ENCODE measurements at regions not wholly inside any gene's neighbourhood (a gene's known extent, or its start where the extent isn't known, plus 50 kb on each side); places are given as distances from the start of the nearest gene placed in this dataset.
"Not testable (repeated sequence)": the region's sequence is repeated elsewhere in the genome, so short reads cannot be mapped to it uniquely, and the experiment has no call there.

DNA sequence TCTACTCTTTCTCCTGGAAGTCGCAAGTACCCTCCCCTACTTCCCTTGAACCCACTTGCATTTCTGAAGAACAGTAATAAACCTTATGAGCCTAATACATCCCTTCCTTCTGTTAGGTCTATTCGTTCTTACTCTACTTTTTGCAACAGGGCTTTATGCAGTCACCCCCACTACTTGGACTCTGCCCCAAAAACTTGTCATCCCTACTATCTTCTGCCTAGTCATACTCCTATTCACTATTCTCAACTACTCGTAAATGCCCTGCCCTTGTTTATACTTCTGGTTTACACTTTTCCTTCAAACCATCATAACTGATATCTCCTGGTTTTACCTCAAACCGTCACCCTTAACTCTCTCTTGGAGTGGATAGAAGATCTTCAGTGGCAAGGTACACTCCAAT is 55.2 kb upstream of the SLIT2 start:
- Histone ChIP-seq H3K4me1 (ENCODE audit: control insufficient read depth, insufficient read depth, low read length, poor library complexity, severe bottlenecking) (peaks cover 4% of the 10 kb centered on the region), H3K36me3 (ENCODE audit: control insufficient read depth, insufficient read depth, low read length) (no peaks in the 10 kb centered on the region), H3K4me3 (ENCODE audit: extremely low read depth, insufficient read depth, low read length, poor library complexity, severe bottlenecking) (no peak overlapping the region), H3K27ac (ENCODE audit: low read depth, low read length, severe bottlenecking) (no peak overlapping the region), H3K9me3 (ENCODE audit: control insufficient read depth, low read length) (no peaks in the 10 kb centered on the region)
- 73 to 84% methylated on average over 4 of the region's 4 CpGs for WGBS, 2 experiments (ENCODE audit: insufficient coverage in 2 of 2)

DNA sequence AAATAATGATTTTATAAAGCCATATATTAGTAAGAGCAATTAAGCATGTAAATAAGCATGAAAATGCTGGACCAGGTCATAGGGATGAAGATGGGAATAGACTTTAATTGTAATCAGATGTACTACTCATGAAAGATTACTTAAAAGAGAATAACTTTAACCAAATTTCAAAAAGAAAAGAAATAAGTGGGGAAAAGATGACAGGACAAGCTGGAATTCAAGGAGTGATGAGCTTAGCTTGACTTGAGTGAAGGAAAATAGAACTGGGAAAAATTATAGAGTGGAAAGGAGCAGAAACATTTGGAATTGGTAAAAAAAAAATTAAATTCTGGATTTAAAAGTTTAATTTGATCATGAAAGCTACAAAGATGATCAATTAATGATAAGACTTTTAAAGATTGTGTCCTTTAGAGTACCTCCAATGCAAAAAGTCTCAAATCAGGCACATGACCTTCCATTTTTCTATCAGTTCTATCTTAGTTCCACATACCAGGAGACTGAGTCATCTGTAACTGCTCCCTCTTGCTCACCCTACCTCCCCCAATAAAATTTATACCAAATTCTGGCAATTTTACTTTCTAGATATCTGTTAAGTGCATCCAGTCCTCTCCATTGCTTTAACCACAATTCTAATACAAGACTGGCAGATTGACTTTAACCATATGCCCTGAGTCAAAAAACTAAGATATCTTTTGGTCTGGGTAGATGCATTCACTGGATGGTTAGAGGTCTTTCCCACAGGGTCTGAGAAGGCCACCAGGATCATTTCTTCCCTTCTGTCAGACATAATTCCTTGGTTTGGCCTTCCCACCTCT is 56.4 kb upstream of the SLIT2 start:
- Histone ChIP-seq H3K27ac (ENCODE audit: low read depth, low read length, severe bottlenecking) (no peak overlapping the region), H3K4me1 (ENCODE audit: control insufficient read depth, insufficient read depth, low read length, poor library complexity, severe bottlenecking) (peaks cover 4% of the 10 kb centered on the region), H3K9me3 (ENCODE audit: control insufficient read depth, low read length) (no peaks in the 10 kb centered on the region), H3K4me3 (ENCODE audit: extremely low read depth, insufficient read depth, low read length, poor library complexity, severe bottlenecking) (no peak overlapping the region), H3K36me3 (ENCODE audit: control insufficient read depth, insufficient read depth, low read length) (no peaks in the 10 kb centered on the region)

DNA sequence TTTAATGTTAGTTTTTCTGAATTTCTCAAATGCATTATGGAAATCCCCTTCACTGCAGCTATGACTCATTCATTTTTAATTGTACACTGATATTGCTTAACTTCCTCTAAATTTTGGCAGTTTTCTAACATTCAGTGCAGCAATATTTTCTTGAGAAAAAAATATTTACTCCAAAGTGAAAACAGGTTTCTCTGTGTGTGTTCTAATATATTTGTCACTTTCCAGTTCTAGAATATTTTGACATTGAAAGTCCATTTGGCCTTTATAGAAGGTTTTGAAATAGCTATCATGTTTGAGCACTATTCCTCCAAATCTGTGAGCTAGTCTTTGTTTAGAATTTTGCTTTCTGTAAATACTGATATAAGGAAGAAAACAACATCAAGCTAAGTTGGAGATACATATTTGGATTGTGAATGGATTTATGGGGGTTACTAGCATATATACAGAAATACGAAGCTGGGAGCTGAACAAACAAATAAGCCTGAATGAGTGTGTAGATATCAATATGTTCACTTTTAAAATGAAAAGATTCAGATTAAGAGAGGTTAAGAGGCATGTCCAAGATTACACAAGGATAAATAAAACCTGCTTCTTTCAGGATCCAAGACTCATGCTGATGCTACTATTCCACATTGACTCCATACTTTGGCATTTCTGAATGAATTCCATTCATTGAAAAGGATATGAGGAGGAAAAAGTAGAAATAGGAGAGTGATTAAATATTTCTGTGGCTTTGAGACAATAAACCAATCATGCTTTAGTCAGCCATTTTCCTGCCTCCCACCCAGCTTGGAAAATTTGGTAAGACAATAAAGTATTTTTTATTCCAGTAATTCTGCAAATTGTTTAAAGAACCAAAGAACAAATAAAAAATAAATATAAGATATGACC is 57.3 kb upstream of the SLIT2 start:
- Histone ChIP-seq H3K27ac (ENCODE audit: low read depth, low read length, severe bottlenecking) (no peak overlapping the region), H3K4me3 (ENCODE audit: extremely low read depth, insufficient read depth, low read length, poor library complexity, severe bottlenecking) (no peak overlapping the region), H3K36me3 (ENCODE audit: control insufficient read depth, insufficient read depth, low read length) (no peaks in the 10 kb centered on the region), H3K4me1 (ENCODE audit: control insufficient read depth, insufficient read depth, low read length, poor library complexity, severe bottlenecking) (peaks cover 4% of the 10 kb centered on the region), H3K9me3 (ENCODE audit: control insufficient read depth, low read length) (no peaks in the 10 kb centered on the region)
- 89 to 100% methylated on average over 1 of the region's 1 CpG for WGBS, 2 experiments (ENCODE audit: insufficient coverage in 2 of 2)

DNA sequence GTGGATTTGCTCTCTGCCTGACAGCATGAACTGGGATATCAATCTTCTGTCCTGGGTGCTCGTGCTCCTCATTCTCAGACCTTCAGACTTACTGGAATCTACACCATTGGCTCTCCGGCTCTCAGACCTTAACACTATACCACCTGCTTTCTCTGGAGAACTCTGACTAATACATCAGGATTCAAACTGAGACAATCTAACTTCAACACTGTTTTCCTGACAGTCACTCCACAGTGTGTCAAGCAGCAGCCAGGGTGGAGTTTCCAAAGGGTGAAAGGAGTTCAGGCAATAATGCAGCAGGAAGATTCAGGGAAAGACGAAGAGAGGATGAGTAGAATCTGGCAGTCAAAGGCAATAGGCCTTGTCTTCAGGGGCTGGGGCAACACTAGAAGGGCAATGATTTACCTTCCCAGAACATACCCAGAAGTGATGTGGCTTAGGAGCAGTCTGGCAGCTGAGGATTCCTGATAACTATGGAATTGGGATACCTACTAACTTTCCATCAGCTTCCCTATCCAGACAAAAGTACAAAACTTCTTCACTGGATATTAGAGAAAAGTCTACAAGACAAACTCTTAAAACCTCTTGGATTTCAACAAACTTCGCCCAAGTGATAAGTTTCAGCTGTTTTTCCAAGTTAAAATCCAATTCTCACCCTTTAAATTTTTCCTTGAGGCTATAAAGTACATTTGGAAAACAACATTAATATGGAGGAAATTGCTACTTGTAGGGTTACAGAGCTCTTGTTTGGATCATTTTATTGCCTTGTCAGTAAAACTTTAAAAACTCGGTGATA is 58.4 kb upstream of the SLIT2 start:
- no peaks in the 10 kb centered on the region for H3K36me3 ChIP-seq (ENCODE audit: control insufficient read depth, insufficient read depth, low read length)
- peaks cover 4% of the 10 kb centered on the region for H3K4me1 ChIP-seq (ENCODE audit: control insufficient read depth, insufficient read depth, low read length, poor library complexity, severe bottlenecking)
- H3K9me3 ChIP-seq (ENCODE audit: control insufficient read depth, low read length), result no peaks in the 10 kb centered on the region
- no peak overlapping the region for H3K4me3 ChIP-seq (ENCODE audit: extremely low read depth, insufficient read depth, low read length, poor library complexity, severe bottlenecking)
- H3K27ac ChIP-seq (ENCODE audit: low read depth, low read length, severe bottlenecking), result no peak overlapping the region
- WGBS, 2 experiments (ENCODE audit: insufficient coverage in 2 of 2), result 81 to 100% methylated on average over 1 to 3 of the region's 5 CpGs

DNA sequence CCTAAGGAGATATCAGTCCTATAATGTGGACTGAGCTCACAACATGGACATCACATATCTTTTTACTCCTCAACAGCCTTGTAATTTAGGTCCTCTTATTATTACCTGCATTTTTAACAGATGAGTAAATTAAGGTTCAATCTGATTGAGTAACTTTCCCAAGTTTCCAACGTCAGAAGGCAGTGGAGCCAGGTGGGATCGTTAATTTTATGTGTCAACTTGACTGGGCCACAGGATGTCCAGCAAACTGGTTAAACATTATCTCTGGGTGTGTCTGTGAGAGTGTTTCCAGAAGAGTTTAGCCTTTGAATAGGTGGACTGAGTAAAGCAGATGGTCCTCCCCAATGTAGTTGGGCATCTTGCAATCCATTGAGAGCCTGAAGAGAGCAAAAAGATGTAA is 59.0 kb upstream of the SLIT2 start:
- Histone ChIP-seq H3K4me3 (ENCODE audit: extremely low read depth, insufficient read depth, low read length, poor library complexity, severe bottlenecking) (no peak overlapping the region), H3K9me3 (ENCODE audit: control insufficient read depth, low read length) (no peaks in the 10 kb centered on the region), H3K36me3 (ENCODE audit: control insufficient read depth, insufficient read depth, low read length) (no peaks in the 10 kb centered on the region), H3K27ac (ENCODE audit: low read depth, low read length, severe bottlenecking) (no peak overlapping the region), H3K4me1 (ENCODE audit: control insufficient read depth, insufficient read depth, low read length, poor library complexity, severe bottlenecking) (peaks cover 4% of the 10 kb centered on the region)
- WGBS, 2 experiments (ENCODE audit: insufficient coverage in 2 of 2), result 86 to 89% methylated on average over 2 of the region's 2 CpGs

DNA sequence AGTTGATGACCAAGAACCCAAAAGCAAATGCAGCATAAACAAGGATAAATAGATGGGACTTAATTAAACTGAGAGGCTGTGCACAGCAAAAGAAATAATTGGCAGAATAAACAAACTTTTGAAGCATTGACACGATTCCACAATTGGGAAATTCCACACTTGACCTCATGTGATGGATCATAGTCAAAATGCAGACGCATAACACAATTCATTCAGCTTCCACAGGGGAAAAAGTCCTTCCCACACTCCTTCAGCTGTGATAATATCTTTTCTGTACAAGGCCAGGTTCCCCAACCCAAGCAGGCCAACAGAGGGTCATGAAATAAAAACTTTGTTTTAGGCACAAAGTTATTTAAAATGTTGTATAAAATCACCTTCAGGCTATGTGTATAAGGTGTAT is 66.6 kb upstream of the SLIT2 start:
- Histone ChIP-seq H3K4me1 (ENCODE audit: control insufficient read depth, insufficient read depth, low read length, poor library complexity, severe bottlenecking) (no peaks in the 10 kb centered on the region), H3K27ac (ENCODE audit: low read depth, low read length, severe bottlenecking) (no peak overlapping the region), H3K4me3 (ENCODE audit: extremely low read depth, insufficient read depth, low read length, poor library complexity, severe bottlenecking) (no peak overlapping the region), H3K36me3 (ENCODE audit: control insufficient read depth, insufficient read depth, low read length) (no peaks in the 10 kb centered on the region), H3K9me3 (ENCODE audit: control insufficient read depth, low read length) (no peaks in the 10 kb centered on the region)
- WGBS, 2 experiments (ENCODE audit: insufficient coverage in 2 of 2), result 71 to 82% methylated on average over 1 to 2 of the region's 2 CpGs

DNA sequence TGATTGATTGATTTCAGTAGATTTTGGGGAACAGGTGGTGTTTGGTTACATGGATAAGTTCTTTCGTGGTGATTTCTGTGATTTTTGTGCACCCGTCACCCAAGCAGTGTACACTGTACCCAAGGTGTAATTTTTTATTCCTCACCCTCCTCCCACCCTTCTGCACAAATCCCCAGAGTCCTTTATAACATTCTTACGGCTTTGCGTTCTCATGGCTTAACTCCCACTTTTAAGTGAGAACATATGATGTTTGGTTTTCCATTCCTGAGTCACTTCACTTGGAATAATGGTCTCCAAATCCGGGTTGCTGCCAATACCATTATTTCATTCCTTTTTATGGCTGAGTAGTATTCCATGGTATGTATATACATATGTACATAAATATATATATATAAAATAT is 68.6 kb upstream of the SLIT2 start:
- not testable (repeated sequence) for H3K27ac ChIP-seq (ENCODE audit: low read depth, low read length, severe bottlenecking); H3K36me3 ChIP-seq (ENCODE audit: control insufficient read depth, insufficient read depth, low read length); H3K4me1 ChIP-seq (ENCODE audit: control insufficient read depth, insufficient read depth, low read length, poor library complexity, severe bottlenecking); H3K9me3 ChIP-seq (ENCODE audit: control insufficient read depth, low read length); H3K4me3 ChIP-seq (ENCODE audit: extremely low read depth, insufficient read depth, low read length, poor library complexity, severe bottlenecking)
- WGBS, 2 experiments (ENCODE audit: insufficient coverage in 2 of 2), result no CpG with 5 or more reads among the region's 5 CpGs

DNA sequence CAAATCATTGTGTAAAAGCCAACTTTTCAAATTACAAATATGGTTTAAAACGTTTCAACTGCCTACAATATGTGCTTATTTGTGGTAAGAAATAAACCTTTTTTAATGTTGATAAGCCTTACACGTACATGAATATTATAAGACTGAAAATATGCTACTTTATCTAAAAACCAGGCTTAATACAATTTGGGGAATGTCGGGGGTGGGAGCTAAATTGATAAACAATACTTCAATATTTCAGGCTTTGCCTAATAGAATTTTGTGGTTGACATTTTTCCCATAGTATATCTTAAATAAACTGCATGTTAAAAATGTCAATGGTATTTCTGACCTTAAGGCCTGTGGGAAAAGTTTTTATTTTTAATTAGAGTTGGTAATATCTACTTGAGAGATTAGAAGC is 69.8 kb upstream of the SLIT2 start:
- H3K9me3 ChIP-seq (ENCODE audit: control insufficient read depth, low read length), result no peaks in the 10 kb centered on the region
- no peaks in the 10 kb centered on the region for H3K4me1 ChIP-seq (ENCODE audit: control insufficient read depth, insufficient read depth, low read length, poor library complexity, severe bottlenecking)
- H3K36me3 ChIP-seq (ENCODE audit: control insufficient read depth, insufficient read depth, low read length), result no peaks in the 10 kb centered on the region
- WGBS, 2 experiments (ENCODE audit: insufficient coverage in 2 of 2), result no CpG with 5 or more reads among the region's 3 CpGs
- H3K27ac ChIP-seq (ENCODE audit: low read depth, low read length, severe bottlenecking), result no peak overlapping the region
- no peak overlapping the region for H3K4me3 ChIP-seq (ENCODE audit: extremely low read depth, insufficient read depth, low read length, poor library complexity, severe bottlenecking)

DNA sequence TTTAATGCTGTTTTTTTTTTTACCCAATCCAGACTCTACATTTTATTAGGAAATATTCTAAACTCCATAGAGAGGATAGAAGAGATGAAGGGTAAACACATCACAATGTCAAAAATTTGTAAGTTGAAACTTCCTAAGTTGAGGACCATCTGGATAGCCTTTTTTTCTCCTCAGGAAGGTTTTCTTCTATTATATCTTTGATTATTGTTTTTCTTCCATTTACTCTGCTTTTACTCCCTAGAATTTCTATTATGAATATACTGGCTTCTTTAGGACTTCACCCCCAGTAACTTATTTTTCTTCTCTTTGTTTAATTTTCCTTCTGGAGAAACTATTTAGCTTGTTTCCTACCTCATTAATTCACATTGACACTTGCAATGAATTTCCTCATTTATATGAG is 71.2 kb upstream of the SLIT2 start:
- Histone ChIP-seq H3K9me3 (ENCODE audit: control insufficient read depth, low read length) (no peaks in the 10 kb centered on the region), H3K36me3 (ENCODE audit: control insufficient read depth, insufficient read depth, low read length) (no peaks in the 10 kb centered on the region), H3K27ac (ENCODE audit: low read depth, low read length, severe bottlenecking) (no peak overlapping the region), H3K4me3 (ENCODE audit: extremely low read depth, insufficient read depth, low read length, poor library complexity, severe bottlenecking) (no peak overlapping the region), H3K4me1 (ENCODE audit: control insufficient read depth, insufficient read depth, low read length, poor library complexity, severe bottlenecking) (no peaks in the 10 kb centered on the region)

DNA sequence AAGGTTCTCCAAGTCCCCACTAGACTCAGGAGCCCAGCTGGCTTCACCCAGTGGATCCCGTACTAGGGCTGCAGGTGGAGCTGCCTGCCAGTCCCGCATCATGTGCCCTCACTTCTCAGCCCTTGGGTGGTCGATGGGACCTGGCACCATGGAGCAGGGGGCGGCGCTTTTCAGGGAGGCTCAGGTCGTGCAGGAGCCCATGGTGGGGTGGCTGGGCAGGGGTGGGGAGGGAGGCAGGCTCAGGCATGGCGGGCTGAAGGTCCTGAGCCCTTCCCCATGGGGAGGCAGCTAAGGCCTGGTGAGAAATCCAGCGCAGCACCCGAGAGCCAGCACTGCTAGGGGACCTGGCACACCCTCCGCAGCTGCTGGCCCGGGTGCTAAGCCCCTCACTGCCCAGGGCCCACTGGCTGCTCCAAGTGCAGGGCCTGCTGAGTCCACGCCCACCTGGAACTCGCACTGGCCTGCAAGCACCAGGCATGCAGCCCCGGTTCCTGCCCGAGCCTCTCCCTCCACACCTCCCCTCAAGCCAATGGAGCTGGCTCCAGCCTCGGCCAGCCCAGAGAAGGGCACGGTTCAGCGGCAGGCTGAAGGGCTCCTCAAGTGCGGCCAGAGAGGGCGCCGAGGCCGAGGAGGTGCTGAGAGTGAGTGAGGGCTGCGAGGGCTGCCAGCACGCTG is 72.7 kb upstream of the SLIT2 start:
- no peak overlapping the region for H3K4me3 ChIP-seq (ENCODE audit: extremely low read depth, insufficient read depth, low read length, poor library complexity, severe bottlenecking)
- no peaks in the 10 kb centered on the region for H3K4me1 ChIP-seq (ENCODE audit: control insufficient read depth, insufficient read depth, low read length, poor library complexity, severe bottlenecking)
- H3K9me3 ChIP-seq (ENCODE audit: control insufficient read depth, low read length), result no peaks in the 10 kb centered on the region
- no peaks in the 10 kb centered on the region for H3K36me3 ChIP-seq (ENCODE audit: control insufficient read depth, insufficient read depth, low read length)
- H3K27ac ChIP-seq (ENCODE audit: low read depth, low read length, severe bottlenecking), result no peak overlapping the region
- 79 to 93% methylated on average over 8 to 19 of the region's 24 CpGs for WGBS, 2 experiments (ENCODE audit: insufficient coverage in 2 of 2)
